HG03378 (cell line): ENCODE measurements at regions not wholly inside any gene's neighbourhood (a gene's known extent, or its start where the extent isn't known, plus 50 kb on each side); places are given as distances from the start of the nearest gene placed in this dataset.

ENCODE experiments used
- ATAC-seq: cut with Tn5 transposase; IDR thresholded peaks from one replicate; pipeline ENCODE4 v1.9.1; 2021; ENCODE audit warnings: mild to moderate bottlenecking, moderate library complexity; ENCODE audit not compliant: unreplicated experiment

DNA sequence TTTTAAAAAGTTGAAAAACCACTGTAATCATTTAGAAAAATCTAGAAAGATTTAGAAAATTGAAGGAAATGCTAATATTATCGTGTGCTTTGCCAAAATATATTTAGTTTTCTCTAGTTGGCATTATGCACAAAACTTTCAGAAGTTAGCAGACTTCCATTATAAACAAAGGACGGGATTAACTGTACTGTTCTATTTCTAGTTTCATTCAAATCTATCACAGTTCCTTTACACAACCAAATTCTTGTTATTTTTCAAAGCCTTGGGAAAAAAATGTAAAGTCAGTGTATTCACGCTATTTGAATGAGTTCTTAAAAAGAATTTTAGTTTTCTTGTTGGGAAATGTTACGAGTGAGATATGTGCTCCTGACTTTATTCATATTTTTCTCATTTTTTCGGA lies 277.8 kb downstream of the LMO7 start:
- ATAC-seq, result no peak

DNA sequence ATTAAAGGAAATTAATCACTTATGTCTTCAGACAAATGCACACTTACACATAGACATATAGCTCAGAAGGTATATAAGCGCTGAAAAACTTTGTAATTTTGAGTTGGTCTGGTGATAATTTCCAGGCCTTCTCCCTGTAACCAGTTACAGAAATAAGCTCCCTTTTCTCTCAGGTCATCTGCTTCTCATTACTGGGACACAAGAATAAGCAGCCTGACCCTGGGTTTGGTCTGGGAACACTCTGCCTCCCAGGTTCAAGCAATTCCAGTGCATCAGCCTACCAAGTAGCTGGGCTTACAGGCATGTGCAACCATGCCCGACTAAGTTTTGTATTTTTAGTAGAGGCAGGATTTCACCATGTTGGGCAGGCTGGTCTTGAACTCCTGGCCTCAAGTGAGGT lies 274.5 kb downstream of the LMO7 start:
- ATAC-seq, result no peak
